Neural progenitor cell (in vitro differentiated cells): ENCODE measurements at regions not wholly inside any gene's neighbourhood (a gene's known extent, or its start where the extent isn't known, plus 50 kb on each side); places are given as distances from the start of the nearest gene placed in this dataset.
"Not testable (repeated sequence)": the region's sequence is repeated elsewhere in the genome, so short reads cannot be mapped to it uniquely, and the experiment has no call there.

Experiments
- DNase-seq: peaks from one replicate; pipeline ENCODE4 v3.0.0-alpha.2; 2016; ENCODE audit warnings: low spot score
- H2AFZ ChIP-seq: fragments of 200-600 bp; sonication (generic); replicated peaks from 2 replicates; pipeline ENCODE4 v1.6.1; 2016; ENCODE audit warnings: antibody characterized with exemption
- H3F3A ChIP-seq: fragments of 200-600 bp; sonication (generic); 2 replicates; pipeline ENCODE4 v1.6.1; 2016; ENCODE audit warnings: antibody characterized with exemption, low read depth
- H3K27ac ChIP-seq: fragments of 200-600 bp; sonication (generic); 2 replicates; pipeline ENCODE4 v1.5.1; 2016; ENCODE audit warnings: mild to moderate bottlenecking
- H3K27me3 ChIP-seq: fragments of 200-600 bp; sonication (generic); 2 replicates; pipeline ENCODE4 v1.6.1; 2016; ENCODE audit warnings: mild to moderate bottlenecking, moderate library complexity
- H3K36me3 ChIP-seq: fragments of 200-600 bp; sonication (generic); 2 replicates; pipeline ENCODE4 v1.5.1; 2016
- H3K4me1 ChIP-seq: fragments of 200-600 bp; sonication (generic); 2 replicates; pipeline ENCODE4 v1.6.1; 2016; ENCODE audit warnings: mixed run types
- H3K4me2 ChIP-seq: fragments of 200-600 bp; sonication (generic); 2 replicates; pipeline ENCODE4 v1.6.1; 2016
- H3K4me3 ChIP-seq: fragments of 200-600 bp; sonication (generic); 2 replicates; pipeline ENCODE4 v1.5.1; 2016
- H3K79me2 ChIP-seq: fragments of 200-600 bp; sonication (generic); 2 replicates; pipeline ENCODE4 v1.6.1; 2016; ENCODE audit warnings: low read depth
- H3K9ac ChIP-seq: fragments of 200-600 bp; sonication (generic); 2 replicates; pipeline ENCODE4 v1.6.1; 2016
- H3K9me3 ChIP-seq: fragments of 200-600 bp; sonication (generic); 2 replicates; pipeline ENCODE4 v1.5.1; 2016; ENCODE audit warnings: low read depth
- H4K20me1 ChIP-seq: fragments of 200-600 bp; sonication (generic); 2 replicates; pipeline ENCODE4 v1.6.1; 2016; ENCODE audit warnings: low read depth
- H3K27ac Mint-ChIP-seq: 3 replicates; pipeline ENCODE4 v1.8.0; 2021; ENCODE audit warnings: mixed read lengths
- H3K27me3 Mint-ChIP-seq: 2 replicates; pipeline ENCODE4 v1.8.0; 2022; ENCODE audit warnings: low read depth, mild to moderate bottlenecking, inconsistent platforms, moderate library complexity, mixed read lengths; ENCODE audit not compliant: insufficient read depth
- H3K36me3 Mint-ChIP-seq: 3 replicates; pipeline ENCODE4 v1.8.0; 2021; ENCODE audit warnings: mixed read lengths
- H3K4me1 Mint-ChIP-seq: 3 replicates; pipeline ENCODE4 v1.8.0; 2021; ENCODE audit warnings: mixed read lengths
- H3K4me3 Mint-ChIP-seq: 3 replicates; pipeline ENCODE4 v1.8.0; 2021; ENCODE audit warnings: mild to moderate bottlenecking, moderate library complexity, mixed read lengths
- H3K9me3 Mint-ChIP-seq: 3 replicates; pipeline ENCODE4 v1.8.0; 2020; ENCODE audit warnings: mixed read lengths
- EZH2 ChIP-seq: fragments of 200-600 bp; sonication (generic); IDR thresholded peaks from 2 replicates; pipeline ENCODE4 v1.6.1; 2017; ENCODE audit warnings: antibody characterized with exemption, mild to moderate bottlenecking, moderate library complexity
- EZH2phosphoT487 ChIP-seq: fragments of 200-600 bp; sonication (generic); IDR thresholded peaks from 2 replicates; pipeline ENCODE4 v1.6.1; 2017; ENCODE audit warnings: antibody characterized with exemption
- TF ChIP-seq, protein P1 (sequence below): fragments of 200-600 bp; sonication (generic); IDR thresholded peaks from 2 replicates; pipeline ENCODE4 v1.5.1; 2017; ENCODE audit warnings: antibody characterized with exemption, mild to moderate bottlenecking

DNA sequence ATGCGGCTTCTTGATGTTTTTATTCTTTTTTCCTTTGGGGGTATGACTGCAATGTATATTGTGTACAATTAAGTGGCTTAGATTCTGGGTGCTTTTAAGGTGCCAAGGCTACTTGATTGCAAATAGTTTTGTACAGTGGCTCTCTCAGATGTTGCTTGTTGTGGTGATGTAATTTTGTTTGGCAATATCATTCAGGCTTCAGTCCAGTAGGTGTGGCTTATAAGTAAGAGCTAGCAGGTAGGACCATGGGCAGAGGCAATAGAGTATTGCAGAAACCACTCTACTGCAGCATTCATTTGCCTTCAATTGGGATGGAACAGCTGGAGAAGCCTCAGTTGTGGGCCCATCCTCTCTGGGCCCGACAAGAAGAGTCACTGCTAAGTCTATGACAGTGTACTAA is 407.9 kb upstream of the MAN1A1 start:
- Mint-ChIP-seq H3K9me3 (no peaks in the 10 kb centered on the region), H3K27me3 (peaks cover 2% of the 10 kb centered on the region), H3K27ac (no peak overlapping the region), H3K4me1 (no peaks in the 10 kb centered on the region), H3K36me3 (no peaks in the 10 kb centered on the region), H3K4me3 (no peak overlapping the region)
- Histone ChIP-seq H3K79me2 (no peaks in the 10 kb centered on the region), H3K27me3 (no peaks in the 10 kb centered on the region), H3K4me1 (no peaks in the 10 kb centered on the region), H4K20me1 (no peaks in the 10 kb centered on the region), H3K4me2 (no peak overlapping the region), H3K36me3 (no peaks in the 10 kb centered on the region), H3K9me3 (no peaks in the 10 kb centered on the region), H3F3A (no peaks in the 10 kb centered on the region), H3K9ac (no peak overlapping the region), H3K27ac (no peak overlapping the region), H3K4me3 (no peak overlapping the region), H2AFZ (no peak overlapping the region)
- no peak for DNase-seq
- TF ChIP-seq, protein P1, sequence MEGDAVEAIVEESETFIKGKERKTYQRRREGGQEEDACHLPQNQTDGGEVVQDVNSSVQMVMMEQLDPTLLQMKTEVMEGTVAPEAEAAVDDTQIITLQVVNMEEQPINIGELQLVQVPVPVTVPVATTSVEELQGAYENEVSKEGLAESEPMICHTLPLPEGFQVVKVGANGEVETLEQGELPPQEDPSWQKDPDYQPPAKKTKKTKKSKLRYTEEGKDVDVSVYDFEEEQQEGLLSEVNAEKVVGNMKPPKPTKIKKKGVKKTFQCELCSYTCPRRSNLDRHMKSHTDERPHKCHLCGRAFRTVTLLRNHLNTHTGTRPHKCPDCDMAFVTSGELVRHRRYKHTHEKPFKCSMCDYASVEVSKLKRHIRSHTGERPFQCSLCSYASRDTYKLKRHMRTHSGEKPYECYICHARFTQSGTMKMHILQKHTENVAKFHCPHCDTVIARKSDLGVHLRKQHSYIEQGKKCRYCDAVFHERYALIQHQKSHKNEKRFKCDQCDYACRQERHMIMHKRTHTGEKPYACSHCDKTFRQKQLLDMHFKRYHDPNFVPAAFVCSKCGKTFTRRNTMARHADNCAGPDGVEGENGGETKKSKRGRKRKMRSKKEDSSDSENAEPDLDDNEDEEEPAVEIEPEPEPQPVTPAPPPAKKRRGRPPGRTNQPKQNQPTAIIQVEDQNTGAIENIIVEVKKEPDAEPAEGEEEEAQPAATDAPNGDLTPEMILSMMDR, result no peak
- TF ChIP-seq EZH2 (no peak), EZH2phosphoT487 (no peak)

DNA sequence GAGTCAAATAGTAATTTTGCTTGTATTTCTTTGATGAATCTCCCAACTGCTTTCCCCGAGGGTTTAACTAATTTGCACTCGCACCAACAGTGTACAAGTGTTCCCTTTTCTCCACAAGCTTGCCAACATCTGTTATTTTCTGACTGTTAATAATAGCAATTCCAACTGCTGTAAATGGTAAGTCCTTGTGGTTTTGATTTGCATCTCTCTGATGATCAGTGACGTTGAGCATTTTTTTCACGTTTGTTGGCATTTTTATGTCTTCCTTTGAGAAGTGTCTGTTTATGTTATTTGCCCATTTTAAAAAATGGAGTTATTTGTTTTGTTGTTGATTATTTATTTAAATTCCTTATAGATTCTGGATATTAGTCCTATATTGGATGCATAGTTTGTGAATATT is 399.8 kb upstream of the MAN1A1 start:
- H3K27ac Mint-ChIP-seq, result no peak overlapping the region
- no peaks in the 10 kb centered on the region for H3K4me1 ChIP-seq
- no peaks in the 10 kb centered on the region for H3K36me3 ChIP-seq
- DNase-seq, result no peak
- H3K4me1 Mint-ChIP-seq, result no peaks in the 10 kb centered on the region
- H3F3A ChIP-seq, result no peaks in the 10 kb centered on the region
- no peaks in the 10 kb centered on the region for H3K9me3 Mint-ChIP-seq
- no peaks in the 10 kb centered on the region for H3K9me3 ChIP-seq
- H3K79me2 ChIP-seq, result no peaks in the 10 kb centered on the region
- H3K27me3 ChIP-seq, result no peaks in the 10 kb centered on the region
- TF ChIP-seq EZH2phosphoT487 (no peak), EZH2 (no peak)
- TF ChIP-seq, protein P1, result no peak
- H3K4me3 Mint-ChIP-seq, result no peak overlapping the region
- H2AFZ ChIP-seq, result no peak overlapping the region
- no peak overlapping the region for H3K4me2 ChIP-seq
- no peak overlapping the region for H3K4me3 ChIP-seq
- H3K27me3 Mint-ChIP-seq, result no peaks in the 10 kb centered on the region
- no peak overlapping the region for H3K9ac ChIP-seq
- no peaks in the 10 kb centered on the region for H3K36me3 Mint-ChIP-seq
- no peaks in the 10 kb centered on the region for H4K20me1 ChIP-seq
- no peak overlapping the region for H3K27ac ChIP-seq

DNA sequence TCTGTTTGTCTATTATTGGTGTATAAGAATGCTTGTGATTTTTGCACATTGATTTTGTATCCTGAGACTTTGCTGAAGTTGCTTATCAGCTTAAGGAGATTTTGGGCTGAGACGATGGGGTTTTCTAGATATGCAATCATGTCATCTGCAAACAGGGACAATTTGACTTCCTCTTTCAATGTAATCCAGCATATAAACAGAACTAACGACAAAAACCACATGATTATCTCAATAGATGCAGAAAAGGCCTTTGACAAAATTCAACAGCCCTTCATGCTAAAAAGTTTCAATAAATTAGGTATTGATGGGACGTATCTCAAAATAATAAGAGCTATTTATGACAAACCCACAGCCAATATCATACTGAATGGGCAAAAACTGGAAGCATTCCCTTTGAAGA is 399.0 kb upstream of the MAN1A1 start:
- not testable (repeated sequence) for H3K9me3 ChIP-seq, H3K9me3 Mint-ChIP-seq, H3K36me3 ChIP-seq, H3K36me3 Mint-ChIP-seq, H3K27me3 Mint-ChIP-seq, DNase-seq, H3K27me3 ChIP-seq, H3K9ac ChIP-seq, H2AFZ ChIP-seq, H3K4me3 ChIP-seq, H4K20me1 ChIP-seq, H3K4me1 ChIP-seq, H3K27ac ChIP-seq, H3K27ac Mint-ChIP-seq, H3K4me1 Mint-ChIP-seq, H3F3A ChIP-seq, H3K4me2 ChIP-seq, H3K4me3 Mint-ChIP-seq, H3K79me2 ChIP-seq

GRCh38 chr6:119742188-119742803 is 392.7 kb upstream of the MAN1A1 start:
- H3K4me3 Mint-ChIP-seq, result no peak overlapping the region
- no peaks in the 10 kb centered on the region for H3K27me3 ChIP-seq
- peak; percentile 84 for DNase-seq
- no peaks in the 10 kb centered on the region for H3K36me3 ChIP-seq
- H3K4me1 Mint-ChIP-seq, result no peaks in the 10 kb centered on the region
- H4K20me1 ChIP-seq, result no peaks in the 10 kb centered on the region
- H3K36me3 Mint-ChIP-seq, result no peaks in the 10 kb centered on the region
- no peak overlapping the region for H3K4me3 ChIP-seq
- no peaks in the 10 kb centered on the region for H3K4me1 ChIP-seq
- H3K4me2 ChIP-seq, result no peak overlapping the region
- H3K9me3 Mint-ChIP-seq, result no peaks in the 10 kb centered on the region
- H3K9ac ChIP-seq, result no peak overlapping the region
- no peaks in the 10 kb centered on the region for H3F3A ChIP-seq
- H3K27ac ChIP-seq, result no peak overlapping the region
- no peak overlapping the region for H2AFZ ChIP-seq
- no peak overlapping the region for H3K27ac Mint-ChIP-seq
- no peaks in the 10 kb centered on the region for H3K79me2 ChIP-seq
- no peaks in the 10 kb centered on the region for H3K9me3 ChIP-seq
- H3K27me3 Mint-ChIP-seq, result no peaks in the 10 kb centered on the region
- no peak for TF ChIP-seq EZH2
- TF ChIP-seq, protein P1, result peak; percentile 94
